ENCODE measurements at regions not wholly inside any gene's neighbourhood (a gene's known extent, or its start where the extent isn't known, plus 50 kb on each side); places are given as distances from the start of the nearest gene placed in this dataset.

- H3K4me3 ChIP-seq (ENCODE audit: low read depth, low read length) = no peak overlapping the region
- in situ Hi-C loops (cut with HindIII; ENCODE audit: low sequenced_read_pairs) = no loop called here
- TF ChIP-seq CTCF (IDR thresholded peaks at IDR 0.05; ENCODE audit: low read depth, low read length, missing control alignments) = no peak
- DNase-seq (ENCODE audit: low read depth) = no peak
Measured at GRCh38 chr4:12958436-12958835, 525.7 kb downstream of the RAB28 start.

GRCh38 chr4:12957108-12957507 lies 527.0 kb downstream of the RAB28 start:
- in situ Hi-C loops (cut with HindIII; ENCODE audit: low sequenced_read_pairs) = no loop called here
- no peak for DNase-seq (ENCODE audit: low read depth)
- no peak overlapping the region for H3K4me3 ChIP-seq (ENCODE audit: low read depth, low read length)
- no peak for TF ChIP-seq CTCF (IDR thresholded peaks at IDR 0.05; ENCODE audit: low read depth, low read length, missing control alignments)

DNA sequence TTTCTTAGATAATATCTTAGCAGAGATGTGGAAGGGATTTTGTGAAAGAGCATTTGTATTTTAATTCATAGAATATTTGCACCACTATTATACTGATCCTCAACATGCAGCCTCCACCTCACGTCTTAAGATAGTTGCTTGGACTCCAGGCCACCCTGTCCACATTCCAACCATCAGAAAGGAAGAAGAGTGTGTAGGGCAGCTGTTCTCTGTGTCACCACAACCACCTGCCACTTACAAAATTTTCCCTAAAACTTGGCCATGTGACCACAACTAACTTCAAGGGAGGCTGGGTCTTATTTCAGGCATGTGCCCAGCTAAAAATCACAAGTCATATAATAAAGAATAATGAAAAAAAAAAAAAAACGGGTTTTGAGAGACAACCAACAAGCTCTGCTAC lies 528.1 kb downstream of the RAB28 start:
- no peak overlapping the region for H3K4me3 ChIP-seq (ENCODE audit: low read depth, low read length)
- no peak for DNase-seq (ENCODE audit: low read depth)
- TF ChIP-seq CTCF (IDR thresholded peaks at IDR 0.05; ENCODE audit: low read depth, low read length, missing control alignments) = no peak
- in situ Hi-C loops (cut with HindIII; ENCODE audit: low sequenced_read_pairs) = no loop called here

DNA sequence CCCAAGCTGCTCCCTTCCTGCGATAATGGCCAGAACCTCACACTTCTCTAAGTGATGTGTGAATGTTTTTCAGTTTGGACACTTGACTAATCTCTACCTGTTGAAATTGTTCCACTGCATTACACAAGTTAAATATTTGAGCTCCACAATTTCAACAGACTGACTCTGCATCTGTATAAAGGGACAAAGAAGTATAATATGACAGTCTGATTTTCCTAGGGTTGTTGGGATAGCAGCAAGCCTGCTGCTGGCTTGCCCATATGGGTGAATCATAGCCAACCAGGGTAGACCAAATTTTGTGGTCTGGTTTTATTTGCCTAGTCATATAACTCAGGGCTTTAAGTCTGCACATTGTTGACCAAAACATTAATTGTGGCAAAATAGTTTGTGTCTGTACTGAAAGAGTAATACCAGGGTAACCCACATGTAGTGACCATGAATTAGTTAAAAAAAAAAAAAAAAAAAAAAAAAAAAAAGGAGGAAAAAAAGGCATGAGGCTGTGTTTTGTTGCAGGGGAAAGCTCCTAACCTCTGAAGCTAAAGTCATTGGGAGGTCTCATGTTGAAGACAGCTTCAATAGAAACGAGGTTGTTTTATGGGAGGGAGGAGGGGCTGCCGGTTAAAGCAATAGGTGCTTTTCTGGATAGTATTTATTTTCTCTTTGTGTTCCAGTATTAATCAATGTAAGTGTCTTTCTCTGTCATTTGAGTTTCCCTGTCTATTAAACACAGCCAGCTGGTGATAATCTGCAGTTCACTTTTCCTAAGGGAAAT lies 534.2 kb downstream of the RAB28 start:
- TF ChIP-seq CTCF (IDR thresholded peaks at IDR 0.05; ENCODE audit: low read depth, low read length, missing control alignments) = no peak
- in situ Hi-C loops (cut with HindIII; ENCODE audit: low sequenced_read_pairs) = no loop called here
- DNase-seq (ENCODE audit: low read depth) = no peak
- no peak overlapping the region for H3K4me3 ChIP-seq (ENCODE audit: low read depth, low read length)

DNA sequence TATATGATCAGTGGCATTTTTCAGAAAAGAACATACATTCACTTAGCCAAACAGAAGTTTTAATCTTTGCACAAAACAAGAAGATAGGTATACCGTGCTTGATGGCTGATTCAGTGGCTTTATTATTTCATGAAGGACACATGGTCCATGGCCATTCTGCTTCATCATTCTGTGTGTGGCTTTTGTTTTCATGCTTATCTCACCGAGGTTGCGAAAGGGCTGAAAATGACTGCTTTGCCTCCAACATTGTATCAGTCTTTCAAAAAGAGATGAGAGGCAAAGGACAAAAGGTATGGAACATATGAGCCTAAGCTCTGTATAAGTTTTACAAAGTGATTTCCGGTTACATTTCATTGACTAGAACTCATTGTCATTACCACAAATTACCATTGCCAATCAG lies 541.1 kb downstream of the RAB28 start:
- no peak overlapping the region for H3K4me3 ChIP-seq (ENCODE audit: low read depth, low read length)
- no peak for TF ChIP-seq CTCF (IDR thresholded peaks at IDR 0.05; ENCODE audit: low read depth, low read length, missing control alignments)
- no peak for DNase-seq (ENCODE audit: low read depth)
- in situ Hi-C loops (cut with HindIII; ENCODE audit: low sequenced_read_pairs) = no loop called here

- no peak for TF ChIP-seq CTCF (IDR thresholded peaks at IDR 0.05; ENCODE audit: low read depth, low read length, missing control alignments)
- DNase-seq (ENCODE audit: low read depth) = no peak
- in situ Hi-C loops (cut with HindIII; ENCODE audit: low sequenced_read_pairs) = no loop called here
- H3K4me3 ChIP-seq (ENCODE audit: low read depth, low read length) = no peak overlapping the region
Measured at GRCh38 chr4:12933760-12934221, 550.3 kb downstream of the RAB28 start.
